NB4 (cell line): ENCODE measurements at regions not wholly inside any gene's neighbourhood (a gene's known extent, or its start where the extent isn't known, plus 50 kb on each side); places are given as distances from the start of the nearest gene placed in this dataset.

Experiments used
- DNase-seq: peaks from one replicate; pipeline ENCODE4 v3.0.0; 2010; ENCODE audit warnings: low read depth
- H3K4me3 ChIP-seq: one replicate; pipeline ENCODE4 v1.5.1; 2011; ENCODE audit warnings: mild to moderate bottlenecking, low read depth, low read length, moderate library complexity
- MYC ChIP-seq: IDR thresholded peaks from 2 replicates; pipeline ENCODE4 v1.6.1; 2011; ENCODE audit warnings: low read depth, low read length
- POLR2A ChIP-seq: IDR thresholded peaks from 2 replicates; pipeline ENCODE4 v1.6.1; 2011; ENCODE audit warnings: mild to moderate bottlenecking; ENCODE audit not compliant: insufficient read length; ENCODE audit errors: extremely low read depth
- TF ChIP-seq, protein P1 (sequence below): IDR thresholded peaks from one replicate; pipeline ENCODE4 v1.5.1; 2012; ENCODE audit warnings: low read depth, low read length
- TF ChIP-seq, protein P2 (sequence below): IDR thresholded peaks from 2 replicates; pipeline ENCODE4 v1.6.1; 2011; ENCODE audit warnings: low read depth, low read length

DNA sequence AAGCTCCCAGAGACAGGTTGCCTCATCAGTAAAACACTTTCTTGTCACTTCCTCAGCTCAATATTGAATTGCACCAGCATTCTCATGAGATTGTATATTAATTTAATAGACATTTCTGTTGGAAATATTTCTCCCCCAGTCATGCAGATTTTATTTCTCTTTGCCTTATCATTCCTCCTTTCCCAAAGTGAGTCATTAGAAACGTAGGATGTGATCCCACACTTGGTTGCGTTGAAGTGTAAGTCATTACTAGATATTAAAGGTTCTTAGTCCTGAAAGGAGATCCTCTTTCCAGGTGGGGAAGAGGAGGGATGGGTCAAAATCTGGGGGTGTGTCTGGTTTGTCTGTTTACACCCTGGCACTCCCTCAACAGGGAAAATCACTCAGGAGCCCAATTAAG is 438.2 kb downstream of the SLC4A3 start:
- H3K4me3 ChIP-seq = no peak overlapping the region
- no peak for DNase-seq
- TF ChIP-seq, protein P1, sequence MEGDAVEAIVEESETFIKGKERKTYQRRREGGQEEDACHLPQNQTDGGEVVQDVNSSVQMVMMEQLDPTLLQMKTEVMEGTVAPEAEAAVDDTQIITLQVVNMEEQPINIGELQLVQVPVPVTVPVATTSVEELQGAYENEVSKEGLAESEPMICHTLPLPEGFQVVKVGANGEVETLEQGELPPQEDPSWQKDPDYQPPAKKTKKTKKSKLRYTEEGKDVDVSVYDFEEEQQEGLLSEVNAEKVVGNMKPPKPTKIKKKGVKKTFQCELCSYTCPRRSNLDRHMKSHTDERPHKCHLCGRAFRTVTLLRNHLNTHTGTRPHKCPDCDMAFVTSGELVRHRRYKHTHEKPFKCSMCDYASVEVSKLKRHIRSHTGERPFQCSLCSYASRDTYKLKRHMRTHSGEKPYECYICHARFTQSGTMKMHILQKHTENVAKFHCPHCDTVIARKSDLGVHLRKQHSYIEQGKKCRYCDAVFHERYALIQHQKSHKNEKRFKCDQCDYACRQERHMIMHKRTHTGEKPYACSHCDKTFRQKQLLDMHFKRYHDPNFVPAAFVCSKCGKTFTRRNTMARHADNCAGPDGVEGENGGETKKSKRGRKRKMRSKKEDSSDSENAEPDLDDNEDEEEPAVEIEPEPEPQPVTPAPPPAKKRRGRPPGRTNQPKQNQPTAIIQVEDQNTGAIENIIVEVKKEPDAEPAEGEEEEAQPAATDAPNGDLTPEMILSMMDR = no peak
- TF ChIP-seq POLR2A (no peak), MYC (no peak)
- TF ChIP-seq, protein P2, sequence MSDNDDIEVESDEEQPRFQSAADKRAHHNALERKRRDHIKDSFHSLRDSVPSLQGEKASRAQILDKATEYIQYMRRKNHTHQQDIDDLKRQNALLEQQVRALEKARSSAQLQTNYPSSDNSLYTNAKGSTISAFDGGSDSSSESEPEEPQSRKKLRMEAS = no peak

DNA sequence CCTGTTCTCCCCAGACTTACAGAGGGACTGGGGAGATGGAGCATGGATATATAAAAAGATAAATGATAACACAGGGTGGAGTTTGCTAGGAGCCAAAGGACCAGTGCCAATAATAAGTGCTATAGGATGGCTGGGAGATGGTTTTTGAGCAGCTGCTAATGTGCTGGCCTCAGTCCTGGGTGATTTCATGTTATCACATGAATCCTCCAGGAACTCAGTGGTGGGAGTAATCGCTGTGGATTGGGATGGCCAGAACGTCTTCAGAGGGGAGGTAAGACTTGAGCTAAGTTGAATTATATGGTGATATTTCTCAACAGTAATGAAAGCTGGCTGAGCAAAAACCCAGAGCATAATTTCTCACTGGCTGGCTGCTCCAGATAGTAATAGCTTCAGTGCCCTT is 441.4 kb downstream of the SLC4A3 start:
- no peak for TF ChIP-seq MYC
- TF ChIP-seq, protein P2 = no peak
- TF ChIP-seq POLR2A = no peak
- TF ChIP-seq, protein P1 = no peak
- no peak for DNase-seq
- no peak overlapping the region for H3K4me3 ChIP-seq

DNA sequence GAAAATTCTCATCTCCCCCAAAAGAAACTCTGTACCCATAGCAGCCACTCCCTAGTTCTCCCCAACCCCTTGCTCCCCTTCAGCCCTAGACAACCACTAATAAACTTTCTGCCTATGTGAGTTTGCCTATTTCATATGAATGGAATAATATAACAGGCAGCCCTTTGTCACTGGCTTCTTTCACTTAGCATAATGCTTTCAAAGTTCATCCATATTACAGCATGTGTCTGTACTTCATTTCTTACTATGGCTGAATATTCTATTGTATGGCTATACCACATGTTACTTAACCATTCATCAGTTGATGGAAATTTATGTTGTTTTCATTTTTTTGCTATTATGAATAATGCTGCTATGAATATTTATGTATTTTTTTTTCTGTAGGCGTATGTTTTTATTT is 442.9 kb downstream of the SLC4A3 start:
- TF ChIP-seq MYC = no peak
- TF ChIP-seq, protein P1 = no peak
- no peak for TF ChIP-seq POLR2A
- TF ChIP-seq, protein P2 = no peak
- no peak for DNase-seq
- H3K4me3 ChIP-seq = no peak overlapping the region

DNA sequence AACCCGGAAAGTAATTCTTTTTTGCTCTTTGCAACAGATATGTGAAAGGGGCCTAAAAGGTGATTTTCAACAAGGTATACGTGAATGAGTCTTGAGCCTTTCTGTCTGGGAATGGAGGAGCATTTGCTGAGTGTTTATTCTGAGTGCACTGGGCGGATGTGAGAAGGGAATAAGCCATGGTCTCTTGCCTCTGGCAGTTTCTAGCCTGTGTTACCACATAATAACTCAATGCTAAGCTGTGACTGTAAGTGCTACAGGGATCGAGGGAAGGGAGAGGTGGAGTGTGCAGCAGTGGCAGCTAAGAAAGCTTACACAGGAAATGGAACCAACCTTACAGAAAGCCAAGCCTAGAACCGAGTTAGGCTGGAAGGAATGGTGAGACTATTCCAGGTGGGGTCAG is 444.3 kb downstream of the SLC4A3 start:
- no peak overlapping the region for H3K4me3 ChIP-seq
- TF ChIP-seq MYC (no peak), POLR2A (no peak)
- TF ChIP-seq, protein P2 = no peak
- TF ChIP-seq, protein P1 = no peak
- no peak for DNase-seq

DNA sequence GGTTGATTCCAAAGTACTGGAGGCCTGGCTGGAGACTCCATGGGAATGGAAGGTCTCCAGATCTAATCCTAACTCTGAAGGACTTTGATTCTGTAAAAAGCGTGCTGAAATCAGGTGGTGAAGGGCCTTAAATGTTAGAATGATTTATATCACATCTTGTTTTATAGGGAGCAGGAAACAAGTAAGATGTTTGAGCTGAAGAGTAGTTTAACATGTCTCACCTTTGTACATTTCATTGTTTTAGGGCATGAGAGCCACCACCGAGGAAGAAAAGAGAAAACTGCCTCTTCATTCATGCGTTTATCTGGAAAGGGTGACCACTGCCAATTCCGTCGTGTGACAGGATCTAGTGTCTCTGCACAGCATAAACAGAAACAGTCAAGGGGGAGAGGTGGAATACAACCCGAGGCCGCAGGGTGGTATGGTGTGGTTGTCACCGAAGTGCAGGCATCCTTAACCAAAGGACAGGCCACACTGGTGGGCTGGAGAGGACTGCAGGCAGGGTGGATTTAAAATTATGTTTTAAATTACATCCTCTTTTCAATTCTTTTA is 445.3 kb downstream of the SLC4A3 start:
- H3K4me3 ChIP-seq = no peak overlapping the region
- DNase-seq = no peak
- no peak for TF ChIP-seq MYC
- no peak for TF ChIP-seq POLR2A
- TF ChIP-seq, protein P2 = no peak
- TF ChIP-seq, protein P1 = no peak

DNA sequence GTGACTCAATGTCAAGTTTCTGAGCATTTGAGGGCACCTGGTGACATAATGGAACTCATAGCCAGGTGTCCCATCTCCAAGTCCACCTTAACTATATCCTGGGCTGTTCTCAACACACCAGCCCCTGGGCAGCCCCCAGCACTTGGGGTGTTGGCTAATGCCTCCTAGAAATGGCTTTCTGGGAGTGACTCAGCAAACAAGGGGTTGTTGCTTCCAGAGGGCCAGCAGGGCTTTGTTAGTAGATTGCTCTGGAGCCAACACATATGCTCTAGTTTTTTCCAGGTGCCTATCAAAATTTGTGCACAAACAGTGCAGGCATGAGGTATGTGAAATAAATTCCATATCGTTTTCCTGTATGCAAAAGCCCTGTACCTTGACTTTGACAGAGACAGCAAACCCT is 448.4 kb downstream of the SLC4A3 start:
- TF ChIP-seq, protein P1 = no peak
- TF ChIP-seq POLR2A (no peak), MYC (no peak)
- TF ChIP-seq, protein P2 = no peak
- H3K4me3 ChIP-seq = no peak overlapping the region
- no peak for DNase-seq
